Activated T-helper 1 cell treated with anti-CD3 and anti-CD28 coated beads, Interleukin-12 subunit alpha, Interleukin-12 subunit beta, Interleukin-2, Interleukin-4 antibody, amounts not matched to agents 30 ng/mL and 10 ng/mL and 1 ng/mL, durations not matched to agents 14 hours and 24 hours and 36 hours (primary cell): ENCODE measurements at regions not wholly inside any gene's neighbourhood (a gene's known extent, or its start where the extent isn't known, plus 50 kb on each side); places are given as distances from the start of the nearest gene placed in this dataset.

ENCODE experiments used
- DNase-seq: peaks from one replicate; pipeline ENCODE4 v3.0.0; 2021; ENCODE audit warnings: low spot score
- H3K27ac Mint-ChIP-seq: one replicate; pipeline ENCODE4 v1.8.0; 2021; ENCODE audit warnings: mild to moderate bottlenecking, mixed read lengths
- H3K27me3 Mint-ChIP-seq: one replicate; pipeline ENCODE4 v1.8.0; 2022; ENCODE audit warnings: mild to moderate bottlenecking, moderate library complexity, mixed read lengths; ENCODE audit not compliant: insufficient read depth
- H3K36me3 Mint-ChIP-seq: one replicate; pipeline ENCODE4 v1.8.0; 2021; ENCODE audit warnings: low read depth, mixed read lengths
- H3K4me1 Mint-ChIP-seq: one replicate; pipeline ENCODE4 v1.8.0; 2021; ENCODE audit warnings: low read depth, mixed read lengths
- H3K4me3 Mint-ChIP-seq: one replicate; pipeline ENCODE4 v1.8.0; 2021; ENCODE audit warnings: mild to moderate bottlenecking, moderate library complexity, mixed read lengths
- H3K9me3 Mint-ChIP-seq: one replicate; pipeline ENCODE4 v1.8.0; 2021; ENCODE audit warnings: mixed read lengths
- intact Hi-C: fragments of 100-400 bp; cut with micrococcal nuclease; formaldehyde crosslinking; loops from one replicate; pipeline ENCODE4 v1.15.1; 2024

- no peak overlapping the region for H3K27ac Mint-ChIP-seq
- intact Hi-C loops: no loop called here
Observed at GRCh38 chr7:51980812-51981211, 664.2 kb upstream of the COBL start.

GRCh38 chr7:51980313-51980712 is 663.7 kb upstream of the COBL start:
- no peak for DNase-seq
- H3K4me1 Mint-ChIP-seq: no peaks in the 10 kb centered on the region
- no peaks in the 10 kb centered on the region for H3K27me3 Mint-ChIP-seq
- no peaks in the 10 kb centered on the region for H3K36me3 Mint-ChIP-seq
- no peak overlapping the region for H3K4me3 Mint-ChIP-seq
- no peaks in the 10 kb centered on the region for H3K9me3 Mint-ChIP-seq
- no peak overlapping the region for H3K27ac Mint-ChIP-seq
- intact Hi-C loops: no loop called here

More at GRCh38 chr7:51980812-51981211, 664.2 kb upstream of the COBL start:
- Mint-ChIP-seq H3K4me3 (no peak overlapping the region), H3K9me3 (no peaks in the 10 kb centered on the region), H3K27me3 (no peaks in the 10 kb centered on the region), H3K36me3 (no peaks in the 10 kb centered on the region), H3K4me1 (no peaks in the 10 kb centered on the region)
- no peak for DNase-seq

GRCh38 chr7:51977913-51978312 is 661.3 kb upstream of the COBL start:
- Mint-ChIP-seq H3K9me3 (no peaks in the 10 kb centered on the region), H3K27ac (no peak overlapping the region), H3K4me3 (no peak overlapping the region), H3K4me1 (no peaks in the 10 kb centered on the region), H3K27me3 (no peaks in the 10 kb centered on the region), H3K36me3 (no peaks in the 10 kb centered on the region)
- no peak for DNase-seq
- intact Hi-C loops: no loop called here

GRCh38 chr7:51973939-51974338 is 657.3 kb upstream of the COBL start:
- no peaks in the 10 kb centered on the region for H3K36me3 Mint-ChIP-seq
- no peaks in the 10 kb centered on the region for H3K27me3 Mint-ChIP-seq
- intact Hi-C loops: no loop called here
- no peak overlapping the region for H3K27ac Mint-ChIP-seq
- DNase-seq: no peak
- H3K4me1 Mint-ChIP-seq: no peaks in the 10 kb centered on the region
- H3K4me3 Mint-ChIP-seq: no peak overlapping the region
- no peaks in the 10 kb centered on the region for H3K9me3 Mint-ChIP-seq

GRCh38 chr7:51973071-51973470 is 656.5 kb upstream of the COBL start:
- no peak overlapping the region for H3K4me3 Mint-ChIP-seq

GRCh38 chr7:51970961-51971665 is 654.5 kb upstream of the COBL start:
- Mint-ChIP-seq H3K27ac (no peak overlapping the region), H3K9me3 (peaks cover 4% of the 10 kb centered on the region), H3K27me3 (no peaks in the 10 kb centered on the region), H3K4me1 (no peaks in the 10 kb centered on the region), H3K36me3 (no peaks in the 10 kb centered on the region), H3K4me3 (no peak overlapping the region)
- intact Hi-C loops: no loop called here
- no peak for DNase-seq

More at GRCh38 chr7:51973071-51973470, 656.5 kb upstream of the COBL start:
- Mint-ChIP-seq H3K36me3 (no peaks in the 10 kb centered on the region), H3K4me1 (no peaks in the 10 kb centered on the region), H3K27ac (no peak overlapping the region), H3K27me3 (no peaks in the 10 kb centered on the region), H3K9me3 (no peaks in the 10 kb centered on the region)
- intact Hi-C loops: no loop called here
- no peak for DNase-seq

- Mint-ChIP-seq H3K4me1 (no peaks in the 10 kb centered on the region), H3K36me3 (no peaks in the 10 kb centered on the region), H3K27ac (no peak overlapping the region), H3K9me3 (peaks cover 4% of the 10 kb centered on the region), H3K4me3 (no peak overlapping the region), H3K27me3 (no peaks in the 10 kb centered on the region)
- DNase-seq: no peak
- intact Hi-C loops: no loop called here
Observed at GRCh38 chr7:51968461-51968860, 651.9 kb upstream of the COBL start.

- DNase-seq: no peak
- Mint-ChIP-seq H3K27me3 (no peaks in the 10 kb centered on the region), H3K36me3 (no peaks in the 10 kb centered on the region), H3K4me1 (no peaks in the 10 kb centered on the region), H3K27ac (no peak overlapping the region), H3K4me3 (no peak overlapping the region), H3K9me3 (peaks cover 11% of the 10 kb centered on the region)
- intact Hi-C loops: no loop called here
Observed at GRCh38 chr7:51965454-51965853, 648.8 kb upstream of the COBL start.

- no peak for DNase-seq
- H3K9me3 Mint-ChIP-seq: peaks cover 15% of the 10 kb centered on the region
- H3K27me3 Mint-ChIP-seq: no peaks in the 10 kb centered on the region
- H3K4me1 Mint-ChIP-seq: no peaks in the 10 kb centered on the region
- H3K4me3 Mint-ChIP-seq: no peak overlapping the region
- H3K36me3 Mint-ChIP-seq: no peaks in the 10 kb centered on the region
- H3K27ac Mint-ChIP-seq: no peak overlapping the region
- intact Hi-C loops: no loop called here
Observed at GRCh38 chr7:51961804-51962203, 645.2 kb upstream of the COBL start.

GRCh38 chr7:51950813-51951212 is 634.2 kb upstream of the COBL start:
- Mint-ChIP-seq H3K27me3 (no peaks in the 10 kb centered on the region), H3K9me3 (peaks cover 16% of the 10 kb centered on the region), H3K27ac (no peak overlapping the region), H3K4me1 (no peaks in the 10 kb centered on the region), H3K36me3 (no peaks in the 10 kb centered on the region), H3K4me3 (no peak overlapping the region)
- intact Hi-C loops: no loop called here
- no peak for DNase-seq

- DNase-seq: no peak
- Mint-ChIP-seq H3K4me3 (no peak overlapping the region), H3K27ac (no peak overlapping the region), H3K4me1 (no peaks in the 10 kb centered on the region), H3K9me3 (peaks cover 21% of the 10 kb centered on the region), H3K27me3 (no peaks in the 10 kb centered on the region), H3K36me3 (no peaks in the 10 kb centered on the region)
- intact Hi-C loops: no loop called here
Observed at GRCh38 chr7:51949726-51950644, 633.4 kb upstream of the COBL start.

GRCh38 chr7:51930834-51931233 is 614.2 kb upstream of the COBL start:
- Mint-ChIP-seq H3K4me3 (no peak overlapping the region), H3K9me3 (peaks cover 25% of the 10 kb centered on the region), H3K4me1 (no peaks in the 10 kb centered on the region), H3K27ac (no peak overlapping the region), H3K27me3 (no peaks in the 10 kb centered on the region), H3K36me3 (no peaks in the 10 kb centered on the region)
- DNase-seq: no peak
- intact Hi-C loops: no loop called here

GRCh38 chr7:51929818-51930217 is 613.2 kb upstream of the COBL start:
- Mint-ChIP-seq H3K4me1 (no peaks in the 10 kb centered on the region), H3K9me3 (peaks cover 20% of the 10 kb centered on the region), H3K4me3 (no peak overlapping the region), H3K27ac (no peak overlapping the region), H3K36me3 (no peaks in the 10 kb centered on the region), H3K27me3 (no peaks in the 10 kb centered on the region)
- DNase-seq: no peak
- intact Hi-C loops: no loop called here
